ENCODE measurements at regions not wholly inside any gene's neighbourhood (a gene's known extent, or its start where the extent isn't known, plus 50 kb on each side); places are given as distances from the start of the nearest gene placed in this dataset.

- no peak for TF ChIP-seq CTCF (IDR thresholded peaks at IDR 0.05)
- no peak for TF ChIP-seq POLR2A (IDR thresholded peaks at IDR 0.05)
These were observed 306.0 kb upstream of the CDH8 start for GRCh38 chr16:62342216-62342615.

Data from thyroid gland (tissue), 4 donors.